ENCODE measurements at regions not wholly inside any gene's neighbourhood (a gene's known extent, or its start where the extent isn't known, plus 50 kb on each side); places are given as distances from the start of the nearest gene placed in this dataset.

- no peak for DNase-seq (ENCODE audit: low read depth)
- TF ChIP-seq CTCF (conservative IDR thresholded peaks at IDR 0.05; ENCODE audit: low read depth, low read length), result no peak
- no peak overlapping the region for H3K4me3 ChIP-seq (ENCODE audit: low read depth, low read length)
Observed at GRCh38 chr12:14280921-14281320, 84.6 kb upstream of the ATF7IP start.

GRCh38 chr12:14281539-14281938 is 83.9 kb upstream of the ATF7IP start:
- DNase-seq (ENCODE audit: low read depth), result no peak
- H3K4me3 ChIP-seq (ENCODE audit: low read depth, low read length), result no peak overlapping the region
- TF ChIP-seq CTCF (conservative IDR thresholded peaks at IDR 0.05; ENCODE audit: low read depth, low read length), result no peak

- TF ChIP-seq CTCF (conservative IDR thresholded peaks at IDR 0.05; ENCODE audit: low read depth, low read length), result no peak
- no peak overlapping the region for H3K4me3 ChIP-seq (ENCODE audit: low read depth, low read length)
- no peak for DNase-seq (ENCODE audit: low read depth)
Observed at GRCh38 chr12:14283489-14284144, 81.9 kb upstream of the ATF7IP start.

- H3K4me3 ChIP-seq (ENCODE audit: low read depth, low read length), result no peak overlapping the region
- TF ChIP-seq CTCF (conservative IDR thresholded peaks at IDR 0.05; ENCODE audit: low read depth, low read length), result peak; percentile 11
- peak; percentile 10 for DNase-seq (ENCODE audit: low read depth)
Observed at GRCh38 chr12:14284184-14284722, 81.2 kb upstream of the ATF7IP start.

- DNase-seq (ENCODE audit: low read depth), result no peak
- H3K4me3 ChIP-seq (ENCODE audit: low read depth, low read length), result no peak overlapping the region
- no peak for TF ChIP-seq CTCF (conservative IDR thresholded peaks at IDR 0.05; ENCODE audit: low read depth, low read length)
Observed at GRCh38 chr12:14289601-14290000, 75.9 kb upstream of the ATF7IP start.

- H3K4me3 ChIP-seq (ENCODE audit: low read depth, low read length), result no peak overlapping the region
- no peak for DNase-seq (ENCODE audit: low read depth)
- no peak for TF ChIP-seq CTCF (conservative IDR thresholded peaks at IDR 0.05; ENCODE audit: low read depth, low read length)
Observed at GRCh38 chr12:14290951-14291350, 74.5 kb upstream of the ATF7IP start.

- no peak overlapping the region for H3K4me3 ChIP-seq (ENCODE audit: low read depth, low read length)
- DNase-seq (ENCODE audit: low read depth), result no peak
- no peak for TF ChIP-seq CTCF (conservative IDR thresholded peaks at IDR 0.05; ENCODE audit: low read depth, low read length)
Observed at GRCh38 chr12:14303661-14304155, 61.8 kb upstream of the ATF7IP start.
